Mucosa of gallbladder (tissue), 1 donor: ENCODE measurements at regions not wholly inside any gene's neighbourhood (a gene's known extent, or its start where the extent isn't known, plus 50 kb on each side); places are given as distances from the start of the nearest gene placed in this dataset.
A peak's percentile ranks its signal among the peaks of the same experiment; 100 is the strongest.

ENCODE experiments used
- DNase-seq: peaks from one replicate; pipeline ENCODE4 v3.0.0-alpha.2; 2020; ENCODE audit warnings: low spot score
- donor health status: DM: no; HTN: no; CAD: no.

DNA sequence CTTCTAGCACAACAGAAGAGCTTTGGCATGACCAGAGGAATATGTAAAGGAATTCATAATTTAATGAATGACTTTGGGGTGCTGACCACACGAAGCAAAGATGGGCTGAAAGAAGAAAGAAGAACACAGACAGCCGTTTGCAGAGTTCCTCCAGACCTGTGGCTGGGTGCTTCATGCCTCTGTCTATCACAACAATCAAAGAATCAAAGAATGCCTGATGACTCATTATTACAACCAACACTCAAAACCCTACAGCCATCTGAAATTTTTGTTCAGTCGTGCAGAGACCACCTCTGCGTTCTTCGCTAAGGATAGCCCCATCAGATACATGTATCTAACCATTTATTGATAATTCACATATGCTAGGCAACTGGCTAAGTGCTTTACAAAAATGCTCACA is 129.0 kb upstream of the PRICKLE2 start:
- no peak for DNase-seq

DNA sequence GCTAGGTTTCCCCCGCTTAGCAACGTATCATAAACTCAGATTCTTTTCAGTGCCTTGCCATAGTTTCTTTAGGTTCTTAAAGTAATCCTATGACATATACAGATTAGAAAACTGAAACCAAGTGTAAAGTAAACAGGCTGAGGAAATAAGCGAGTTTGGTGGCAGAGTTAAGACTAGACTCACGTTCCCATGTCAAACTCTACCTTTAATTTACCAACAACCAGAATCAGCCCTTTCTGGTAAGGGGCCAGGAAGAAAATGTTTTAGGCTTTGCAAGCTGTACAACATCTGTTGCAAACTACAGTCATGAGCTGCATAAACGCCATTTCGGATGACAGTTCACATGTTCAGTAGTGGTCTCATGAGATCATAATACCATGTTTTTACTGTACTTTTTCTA is 128.0 kb upstream of the PRICKLE2 start:
- DNase-seq = no peak

DNA sequence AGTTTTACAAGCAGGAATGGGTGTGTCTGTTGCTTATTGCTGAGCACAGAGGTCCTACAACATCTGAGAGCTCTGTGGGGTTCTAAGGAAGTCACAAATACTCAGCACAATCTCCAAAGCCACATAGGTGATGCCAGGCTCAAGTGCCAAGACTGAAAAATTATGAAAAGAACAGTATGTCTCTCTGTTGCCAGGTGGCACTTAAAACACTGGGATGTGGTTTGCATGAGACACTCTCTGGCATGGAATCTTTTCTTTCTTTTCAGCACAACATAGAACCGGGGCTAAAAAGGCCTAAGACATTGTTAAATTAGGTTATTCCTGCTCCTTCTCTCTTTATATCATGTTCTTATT is 127.3 kb upstream of the PRICKLE2 start:
- DNase-seq = no peak

DNA sequence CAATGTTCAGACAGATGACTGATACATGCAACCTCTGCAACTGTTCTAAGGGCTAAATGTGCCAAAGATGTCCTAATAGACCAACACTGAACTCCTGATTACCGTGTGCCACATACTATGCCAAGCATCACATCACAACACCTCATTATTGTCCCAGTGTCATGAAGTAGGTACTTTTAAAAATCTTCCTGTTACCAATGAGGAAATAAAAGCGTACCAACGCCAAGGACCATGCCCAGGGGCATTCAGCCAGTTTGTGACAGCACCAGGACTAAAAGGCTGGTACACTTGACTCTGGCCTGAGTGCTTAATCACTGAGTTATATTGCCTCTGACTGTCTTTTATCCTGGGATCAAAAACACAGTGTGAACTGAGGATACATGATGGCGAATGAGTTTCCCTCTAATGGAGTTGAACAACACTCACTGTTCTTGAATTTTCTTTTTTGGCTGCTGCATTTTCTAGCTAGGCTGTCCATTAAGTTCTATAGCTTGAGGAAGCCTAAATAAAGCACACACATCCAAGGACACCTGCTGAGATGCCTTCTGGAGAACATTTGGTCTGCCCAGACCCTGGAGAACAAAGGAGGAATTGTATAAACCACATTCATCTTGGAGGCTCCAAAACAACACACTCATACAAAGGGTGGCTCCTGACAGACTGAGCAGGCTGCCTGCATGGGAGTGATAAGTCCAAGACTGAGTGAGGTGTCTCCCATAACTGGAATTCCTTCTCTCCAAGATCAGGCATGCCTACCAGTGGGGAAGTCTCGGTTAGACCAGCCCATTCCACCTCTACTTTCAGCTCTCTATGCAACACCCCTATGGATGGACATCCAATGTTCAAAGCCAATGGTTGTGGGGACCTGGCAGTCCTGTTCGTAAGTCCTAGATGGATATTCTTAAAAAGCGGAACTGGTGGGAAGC is 126.7 kb upstream of the PRICKLE2 start:
- no peak for DNase-seq

DNA sequence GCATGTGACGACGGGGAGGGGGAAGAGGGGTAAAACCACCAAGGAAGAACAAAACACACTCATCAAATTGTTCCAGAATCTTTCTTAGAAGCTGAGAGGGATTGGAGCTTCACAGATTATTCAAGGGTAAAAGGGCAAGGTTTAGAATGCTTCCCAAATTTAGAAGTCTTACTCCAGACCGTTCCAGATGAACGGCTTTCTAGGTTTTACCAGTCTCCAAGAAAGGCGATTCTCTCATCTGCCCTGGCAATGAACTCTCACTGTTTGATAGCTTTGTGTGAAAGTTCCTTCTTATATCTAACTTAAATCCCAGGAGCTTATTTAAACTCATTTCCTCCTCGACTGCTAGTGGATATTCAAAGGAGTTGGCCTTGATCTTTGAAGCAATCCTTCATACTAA is 124.3 kb upstream of the PRICKLE2 start:
- no peak for DNase-seq

DNA sequence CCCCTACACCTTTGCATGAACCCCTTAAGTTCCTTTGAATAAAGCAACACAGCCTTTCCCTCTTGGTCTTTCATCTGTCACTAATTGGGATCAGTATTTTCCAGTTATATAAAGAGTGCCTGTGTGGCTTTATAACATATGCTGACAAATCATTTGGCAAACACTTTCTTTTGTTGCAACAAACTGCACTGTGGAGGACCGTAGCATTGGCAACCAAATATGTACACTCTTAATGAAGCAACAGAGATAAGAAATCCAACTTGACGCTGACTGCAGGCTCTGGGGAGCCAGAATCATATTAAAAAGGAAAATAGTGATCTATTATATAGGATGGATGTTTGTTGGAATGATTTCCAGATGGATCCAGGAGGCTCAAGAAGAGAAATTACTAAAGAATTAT is 120.1 kb upstream of the PRICKLE2 start:
- no peak for DNase-seq

DNA sequence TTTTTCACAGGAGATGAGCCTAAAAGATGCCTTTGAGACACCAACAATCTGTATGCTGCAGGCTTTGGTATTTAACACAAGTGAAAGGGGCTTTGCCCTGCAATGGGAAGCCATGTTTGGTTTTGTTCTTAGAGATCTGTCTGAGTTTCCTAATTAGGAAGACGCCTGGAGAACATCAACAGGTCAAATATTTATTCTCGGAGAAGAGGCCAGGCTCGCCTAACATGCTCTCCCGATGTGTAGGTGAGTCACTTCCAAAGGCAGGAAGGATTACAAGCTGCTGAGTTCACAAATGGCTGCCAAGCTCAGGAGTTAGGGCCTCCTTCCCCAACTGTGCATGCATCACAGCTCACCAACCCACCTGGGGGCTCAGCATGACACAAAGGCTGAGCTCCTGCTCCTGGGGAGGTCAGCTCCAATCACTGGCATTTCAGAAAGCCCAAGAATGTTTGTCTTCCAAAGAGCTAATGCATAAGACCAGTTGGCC is 119.5 kb upstream of the PRICKLE2 start:
- DNase-seq = peak; percentile 31

DNA sequence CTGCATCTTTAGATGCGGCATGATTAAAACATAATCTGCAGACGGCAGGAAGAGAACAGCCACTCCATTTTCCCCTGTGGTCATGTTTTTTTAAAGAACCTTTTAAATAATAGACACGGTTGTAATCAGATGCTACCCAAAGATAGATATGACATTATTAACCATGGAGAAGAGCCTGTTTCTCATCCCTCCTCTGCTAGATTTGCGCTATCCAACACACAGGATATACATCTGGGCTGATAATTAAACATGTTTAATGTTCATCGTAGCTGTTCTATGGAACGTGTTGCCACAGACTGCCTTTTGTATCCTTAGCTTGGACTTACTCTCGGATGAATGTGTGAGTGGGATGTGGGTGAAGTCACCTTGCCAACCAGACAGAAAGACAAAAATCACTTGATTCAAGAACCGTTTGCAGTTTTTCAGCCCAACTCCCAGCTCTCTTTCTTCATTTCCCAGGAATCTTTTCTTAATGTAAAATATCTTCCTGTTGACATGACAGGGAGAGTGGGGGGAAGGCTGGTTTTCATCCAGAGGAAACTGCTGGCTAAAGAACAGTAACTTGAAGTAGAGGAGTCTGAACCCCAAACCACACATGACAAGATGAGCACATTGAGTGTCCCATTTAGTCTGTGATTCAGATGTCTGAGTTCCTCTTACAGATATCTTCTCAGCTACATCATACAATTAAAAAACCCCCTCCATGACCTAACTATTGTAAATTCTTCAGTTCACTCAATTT is 118.6 kb upstream of the PRICKLE2 start:
- no peak for DNase-seq

DNA sequence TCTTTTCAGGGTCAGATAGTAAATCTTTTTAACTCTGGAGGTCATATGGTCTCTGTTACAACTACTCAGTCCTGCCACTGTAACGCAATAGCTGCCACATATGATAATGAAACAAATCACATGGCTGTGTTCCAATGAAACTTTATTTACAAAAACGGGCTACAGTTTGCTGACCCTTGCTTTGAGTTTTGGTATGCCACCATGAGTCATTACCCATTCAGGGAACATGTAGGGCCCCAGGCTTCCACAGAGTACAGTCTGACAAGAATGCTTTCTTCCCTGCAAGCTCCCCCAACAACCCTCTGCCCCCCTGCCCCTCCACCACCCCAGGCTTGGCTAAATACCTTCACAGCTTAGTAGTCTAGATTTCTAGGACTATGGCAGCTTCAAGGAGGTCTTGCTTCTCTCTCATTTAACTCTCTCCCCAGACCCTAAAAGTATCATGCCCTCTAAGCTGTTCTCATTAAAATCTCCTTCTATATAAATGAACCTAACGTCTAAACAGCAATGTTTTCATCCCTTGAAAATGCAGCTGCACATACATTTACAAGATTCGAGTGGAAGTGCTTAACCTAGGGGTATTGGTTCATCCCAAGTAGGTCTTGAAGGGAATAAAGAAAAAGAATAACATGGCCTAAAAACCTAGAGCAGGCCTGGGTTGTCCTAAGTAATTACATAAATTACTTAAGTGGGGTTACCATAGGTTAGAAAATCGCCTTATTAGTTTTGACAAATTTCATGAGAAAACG is 117.8 kb upstream of the PRICKLE2 start:
- no peak for DNase-seq

DNA sequence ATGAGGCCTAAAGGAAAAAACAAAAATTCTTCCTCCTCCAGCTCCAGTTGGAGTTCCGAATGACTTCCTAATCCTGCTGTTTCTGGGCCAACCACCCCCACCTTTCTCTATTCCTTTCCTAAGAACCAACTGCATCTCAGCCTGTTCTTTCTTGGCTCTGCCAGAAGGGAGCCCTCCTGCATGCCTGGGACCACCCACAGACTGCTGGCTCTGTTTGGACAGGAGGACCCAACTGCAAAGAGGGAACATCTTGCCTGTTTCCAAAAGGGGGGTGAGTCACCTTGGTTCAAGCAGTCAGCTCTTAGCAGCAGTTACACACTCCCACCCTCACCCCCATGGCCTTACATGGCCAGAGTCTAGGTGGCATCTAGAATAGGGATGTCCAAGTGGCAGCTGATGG is 116.0 kb upstream of the PRICKLE2 start:
- DNase-seq = no peak

DNA sequence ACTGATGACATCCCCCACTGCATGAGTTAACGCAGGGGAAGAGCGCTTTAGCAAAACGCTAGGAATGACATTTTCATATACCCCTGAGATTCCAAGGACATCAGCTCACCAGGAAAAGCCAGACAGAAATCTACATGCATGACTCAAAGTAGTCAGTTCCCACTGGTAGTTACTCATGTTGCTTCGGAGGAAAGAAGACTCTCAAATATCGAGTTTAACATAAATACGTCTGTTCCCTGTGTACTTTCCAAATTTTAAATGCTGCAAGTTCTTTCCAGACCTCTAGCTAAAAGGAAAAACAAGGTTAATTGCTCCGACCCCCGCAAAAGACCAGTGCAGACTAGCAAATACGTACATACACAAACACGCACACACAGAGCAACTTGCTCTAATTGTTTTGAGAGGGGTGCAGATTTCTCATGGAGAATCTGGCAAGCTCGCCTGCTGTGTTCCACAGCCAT is 115.4 kb upstream of the PRICKLE2 start:
- no peak for DNase-seq

DNA sequence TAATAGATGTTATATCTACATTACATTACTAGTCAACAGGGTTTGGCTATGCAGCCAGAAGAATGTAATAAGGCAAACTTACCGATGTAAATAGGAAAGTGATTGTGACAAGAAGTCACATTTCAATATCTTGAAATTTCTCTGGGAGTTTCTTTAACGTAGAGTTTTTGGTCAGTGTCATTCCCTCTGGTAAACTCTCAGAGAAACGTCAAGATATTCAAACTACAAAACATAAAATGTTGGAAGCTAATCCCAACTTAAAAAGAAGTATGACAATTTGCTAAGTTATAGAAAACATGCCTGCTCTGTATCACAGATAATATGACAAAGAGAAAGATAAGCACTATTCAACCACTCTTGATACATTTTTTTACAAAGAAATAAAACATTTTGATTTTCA is 111.2 kb upstream of the PRICKLE2 start:
- no peak for DNase-seq

DNA sequence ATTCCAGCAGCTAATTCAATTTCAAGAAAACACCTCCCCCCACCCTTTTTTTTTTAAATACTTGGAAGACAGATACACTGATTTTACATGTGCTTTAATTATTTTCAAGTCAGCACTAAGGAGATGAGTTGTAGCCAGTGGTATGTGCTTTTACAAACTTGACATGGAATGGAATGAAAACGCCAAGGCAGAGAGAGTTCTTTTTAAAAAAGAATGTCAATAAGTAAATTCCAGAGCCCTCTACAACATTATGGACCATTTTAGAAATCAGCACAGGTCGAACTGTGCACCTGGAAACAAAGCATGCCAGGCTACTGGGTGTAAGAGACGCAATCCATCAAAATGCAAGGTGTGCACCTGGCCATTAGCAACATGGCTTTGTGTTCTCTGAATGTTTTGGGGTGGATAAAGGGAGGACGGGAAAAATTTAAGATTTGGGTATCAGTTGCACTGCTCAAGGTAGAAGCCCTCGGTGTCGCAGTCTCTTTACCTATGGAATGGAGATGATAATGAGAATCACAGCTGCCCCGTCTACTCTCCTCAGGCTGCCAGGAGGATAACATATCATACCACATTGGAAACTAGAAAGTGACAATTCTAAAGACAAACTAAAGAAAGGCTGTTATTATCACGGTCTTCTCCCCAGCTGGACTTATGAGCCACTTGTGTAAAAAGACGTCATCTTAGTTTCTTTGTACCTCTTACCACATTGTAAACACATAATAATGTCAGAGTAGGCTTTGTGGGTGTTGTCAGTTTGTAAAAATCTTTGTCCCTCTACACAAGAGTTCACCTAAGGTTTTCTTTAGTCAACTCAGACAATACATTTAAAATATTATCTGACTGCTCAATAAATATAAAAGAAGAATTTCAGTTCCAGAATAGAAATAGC is 107.4 kb upstream of the PRICKLE2 start:
- no peak for DNase-seq

DNA sequence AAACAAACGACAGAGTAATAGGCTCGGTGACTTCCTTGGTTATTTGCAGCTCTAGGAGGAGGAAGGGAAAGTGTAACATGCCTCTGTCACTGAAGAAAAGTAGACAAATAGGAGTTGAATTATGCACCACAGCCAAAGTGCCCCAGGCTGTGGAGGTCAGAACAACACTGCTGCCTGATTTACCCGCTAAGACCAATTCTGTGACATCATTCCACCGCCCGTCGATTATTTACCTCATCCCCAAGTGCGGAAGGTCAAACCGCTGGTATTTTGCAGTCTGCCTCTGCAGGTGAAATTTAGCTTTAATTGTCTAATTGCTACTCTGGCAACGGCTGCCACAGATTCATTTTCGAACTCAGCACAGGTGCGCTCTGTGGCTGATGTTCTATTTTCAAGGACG is 106.3 kb upstream of the PRICKLE2 start:
- no peak for DNase-seq

DNA sequence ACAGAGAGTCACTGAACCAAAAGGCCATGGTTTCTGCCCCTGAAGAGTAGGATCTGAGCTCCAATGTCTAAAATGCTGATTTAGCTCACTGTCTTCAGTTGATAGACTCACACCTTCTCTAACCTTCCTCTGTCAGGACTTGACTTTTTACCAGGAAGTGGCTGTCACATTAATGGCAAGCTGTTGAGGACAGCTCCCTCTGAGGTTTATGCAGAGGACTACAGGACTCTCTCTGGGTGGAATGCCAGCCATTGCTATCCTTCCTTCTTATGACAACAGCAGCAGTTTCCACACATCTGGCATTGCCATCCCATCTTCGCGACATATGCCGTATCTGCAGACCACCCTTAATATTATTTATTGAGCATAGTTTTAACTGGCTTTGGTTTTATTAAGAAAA is 103.8 kb upstream of the PRICKLE2 start:
- DNase-seq = no peak

DNA sequence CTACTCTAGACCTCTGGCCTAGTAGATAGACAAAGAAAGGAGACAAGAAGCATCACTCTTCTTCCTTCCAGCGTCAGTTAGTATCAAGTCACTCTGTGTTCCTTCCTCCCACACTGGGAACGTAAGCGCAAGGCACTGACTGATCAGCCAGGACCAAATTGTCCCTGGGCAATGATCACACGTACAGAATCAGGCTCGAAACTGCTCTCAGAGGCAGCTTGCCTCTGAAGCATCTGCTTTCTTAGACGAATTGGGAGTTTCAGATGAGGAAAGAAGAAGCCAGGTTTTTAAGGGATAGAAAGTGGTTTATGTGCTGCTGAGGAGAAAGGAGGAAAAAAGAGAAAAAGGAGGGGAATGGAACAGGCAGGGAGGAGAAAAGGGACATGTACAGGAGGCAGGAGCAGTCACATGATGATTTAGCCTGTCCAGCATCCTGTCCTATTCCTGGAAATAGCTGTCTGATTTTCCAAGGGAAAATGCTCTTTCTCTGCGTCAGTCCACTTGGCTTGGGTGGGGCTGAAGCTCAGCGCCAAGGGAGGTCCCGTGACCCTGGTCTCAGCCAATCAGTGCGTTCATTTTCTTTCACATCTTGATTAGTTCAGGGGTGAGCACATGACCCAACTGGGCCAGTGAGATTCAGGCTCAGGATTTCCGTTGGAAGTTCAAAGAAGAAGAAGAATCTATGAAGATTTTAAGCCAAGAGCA is 102.0 kb upstream of the PRICKLE2 start:
- DNase-seq = peak; percentile 65

DNA sequence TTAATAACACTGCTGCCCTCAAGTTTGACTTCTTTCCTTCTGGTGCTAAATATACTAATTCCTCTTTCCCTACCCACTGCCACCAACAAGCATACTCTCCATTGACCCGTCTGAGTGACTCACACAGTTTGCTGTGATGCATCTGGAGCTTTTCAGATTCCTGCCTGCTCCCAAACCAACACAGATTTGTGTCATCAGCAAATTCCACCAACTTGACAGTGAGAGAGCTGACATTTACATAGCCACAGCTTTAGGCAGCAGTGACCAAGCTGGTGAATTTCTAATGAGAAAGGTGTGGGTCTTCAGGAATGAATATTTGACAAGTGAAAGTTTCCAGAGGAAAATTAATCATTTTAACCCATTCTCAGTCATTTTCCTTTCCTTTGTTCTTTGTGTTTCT is 96.5 kb upstream of the PRICKLE2 start:
- DNase-seq = peak; percentile 26

DNA sequence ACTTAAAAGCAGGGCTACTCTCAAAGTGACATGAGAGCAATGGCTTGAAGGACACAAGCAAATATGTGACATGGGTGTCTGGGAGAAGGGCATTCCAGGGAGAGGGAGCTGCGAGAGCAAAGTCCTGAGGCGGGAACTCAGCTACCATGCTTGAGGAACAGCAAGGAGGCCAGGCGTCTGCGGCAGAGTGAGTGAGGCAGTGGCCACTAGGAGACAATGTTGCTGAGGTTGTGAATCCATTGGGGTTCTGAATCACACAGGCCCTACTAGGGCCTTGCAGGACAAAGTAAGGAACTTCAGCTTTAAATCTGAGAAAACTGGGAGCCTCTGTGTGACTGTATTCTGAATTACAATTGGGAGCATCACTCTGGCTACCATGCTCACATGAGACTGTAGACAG is 94.1 kb upstream of the PRICKLE2 start:
- no peak for DNase-seq

DNA sequence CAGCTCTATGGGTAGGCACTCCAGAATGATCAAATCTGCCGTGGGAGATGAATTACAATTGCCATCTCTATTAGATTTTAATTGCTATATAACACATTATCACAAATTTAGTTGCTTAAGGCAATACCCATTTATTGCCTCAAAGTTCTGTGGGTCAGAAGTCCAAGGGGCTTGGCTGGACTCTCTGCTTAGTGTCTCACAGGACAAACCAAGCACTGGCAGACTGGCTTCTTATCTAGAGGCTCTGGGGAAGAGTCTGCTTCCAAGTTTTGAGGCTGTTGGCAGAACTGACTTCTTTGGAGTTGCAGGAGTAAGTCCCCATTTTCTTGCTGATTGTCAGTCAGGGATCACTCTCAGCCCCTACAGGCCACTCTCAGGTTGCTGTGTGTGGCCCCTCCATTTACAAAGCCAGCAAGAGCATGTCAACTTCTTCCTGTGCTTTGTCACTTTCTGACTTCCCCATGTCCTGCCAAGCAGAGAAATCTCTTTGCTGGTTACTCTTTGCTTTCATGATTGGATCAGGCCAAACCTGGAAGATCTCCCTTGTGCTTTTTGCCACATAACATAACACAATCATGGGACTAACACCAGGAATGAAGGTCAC is 93.5 kb upstream of the PRICKLE2 start:
- DNase-seq = no peak

DNA sequence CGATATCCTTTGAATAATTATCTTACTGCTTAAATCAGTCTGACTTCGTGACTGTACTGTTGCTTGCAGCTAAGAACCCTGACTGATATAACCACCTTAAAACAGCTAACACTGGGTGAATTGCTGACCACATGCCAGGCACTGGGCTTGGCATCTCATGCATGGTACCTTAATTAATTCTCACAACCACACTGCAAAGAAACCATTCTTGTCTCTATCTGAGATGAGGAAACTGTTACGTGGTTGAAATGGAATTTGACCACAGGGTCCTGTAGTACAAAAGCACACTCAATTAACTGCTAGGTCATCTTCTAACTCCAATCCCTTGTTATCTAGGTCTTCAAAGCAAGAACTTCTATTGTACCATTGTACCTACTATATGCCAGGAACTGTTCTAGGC is 92.7 kb upstream of the PRICKLE2 start:
- no peak for DNase-seq
